SK-N-SH (cell line): ENCODE measurements at regions not wholly inside any gene's neighbourhood (a gene's known extent, or its start where the extent isn't known, plus 50 kb on each side); places are given as distances from the start of the nearest gene placed in this dataset.
"Not testable (repeated sequence)": the region's sequence is repeated elsewhere in the genome, so short reads cannot be mapped to it uniquely, and the experiment has no call there.

Experiments
- CTCF ChIP-seq: fragments of 200-600 bp; sonication (generic); IDR thresholded peaks from 2 replicates; pipeline ENCODE4 v1.6.1; 2017; ENCODE audit warnings: antibody characterized with exemption, mild to moderate bottlenecking, moderate library complexity
- EZH2phosphoT487 ChIP-seq: fragments of 200-600 bp; sonication (generic); IDR thresholded peaks from 2 replicates; pipeline ENCODE4 v1.6.1; 2017; ENCODE audit warnings: low read depth, mixed run types, mild to moderate bottlenecking, antibody characterized with exemption, moderate library complexity, borderline replicate concordance
- IRF3 ChIP-seq: fragments of 150-350 bp; IDR thresholded peaks from 2 replicates; pipeline ENCODE4 v1.6.1; 2016; ENCODE audit warnings: mild to moderate bottlenecking, low read depth, low read length
- JUND ChIP-seq: IDR thresholded peaks from 2 replicates; pipeline ENCODE4 v1.4.0; 2012
- NFIC ChIP-seq: IDR thresholded peaks from 2 replicates; pipeline ENCODE4 v1.4.0; 2012; ENCODE audit warnings: borderline replicate concordance
- RFX5 ChIP-seq: IDR thresholded peaks from 2 replicates; pipeline ENCODE4 v1.6.1; 2012; ENCODE audit warnings: mild to moderate bottlenecking, improper control_type of control experiment, low read length
- TAF1 ChIP-seq: IDR thresholded peaks from 2 replicates; pipeline ENCODE4 v1.6.1; 2012; ENCODE audit warnings: low read depth, mild to moderate bottlenecking, low read length, moderate library complexity, borderline replicate concordance
- TF ChIP-seq, protein P1 (sequence below): IDR thresholded peaks from 2 replicates; pipeline ENCODE4 v1.4.0; 2012; ENCODE audit warnings: low read depth
- TF ChIP-seq, protein P2 (sequence below): IDR thresholded peaks from 2 replicates; pipeline ENCODE4 v1.6.1; 2012; ENCODE audit warnings: mild to moderate bottlenecking, low read depth, low read length, moderate library complexity

DNA sequence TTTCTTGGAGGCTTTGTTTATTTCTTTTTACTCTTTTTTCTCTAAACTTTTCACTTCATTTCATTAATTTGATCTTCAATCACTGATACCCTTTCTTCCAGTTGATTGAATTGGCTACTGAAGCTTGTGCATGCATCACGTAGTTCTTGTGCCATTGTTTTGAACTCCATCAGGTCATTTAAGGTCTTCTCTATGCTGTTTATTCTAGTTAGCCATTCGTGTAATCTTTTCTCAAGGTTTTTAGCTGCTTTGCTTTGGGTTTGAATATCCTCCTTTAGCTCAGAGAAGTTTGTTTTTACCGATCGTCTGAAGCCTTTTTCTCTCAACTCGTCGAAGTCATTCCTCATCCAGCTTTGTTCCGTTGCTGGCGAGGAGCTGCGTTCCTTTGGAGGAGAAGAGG, 189.9 kb downstream of the TTC6 start:
- not testable (repeated sequence) for TF ChIP-seq CTCF, NFIC, JUND, EZH2phosphoT487, TAF1, RFX5, IRF3
- TF ChIP-seq, protein P1, sequence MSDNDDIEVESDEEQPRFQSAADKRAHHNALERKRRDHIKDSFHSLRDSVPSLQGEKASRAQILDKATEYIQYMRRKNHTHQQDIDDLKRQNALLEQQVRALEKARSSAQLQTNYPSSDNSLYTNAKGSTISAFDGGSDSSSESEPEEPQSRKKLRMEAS: not testable (repeated sequence)
- TF ChIP-seq, protein P2, sequence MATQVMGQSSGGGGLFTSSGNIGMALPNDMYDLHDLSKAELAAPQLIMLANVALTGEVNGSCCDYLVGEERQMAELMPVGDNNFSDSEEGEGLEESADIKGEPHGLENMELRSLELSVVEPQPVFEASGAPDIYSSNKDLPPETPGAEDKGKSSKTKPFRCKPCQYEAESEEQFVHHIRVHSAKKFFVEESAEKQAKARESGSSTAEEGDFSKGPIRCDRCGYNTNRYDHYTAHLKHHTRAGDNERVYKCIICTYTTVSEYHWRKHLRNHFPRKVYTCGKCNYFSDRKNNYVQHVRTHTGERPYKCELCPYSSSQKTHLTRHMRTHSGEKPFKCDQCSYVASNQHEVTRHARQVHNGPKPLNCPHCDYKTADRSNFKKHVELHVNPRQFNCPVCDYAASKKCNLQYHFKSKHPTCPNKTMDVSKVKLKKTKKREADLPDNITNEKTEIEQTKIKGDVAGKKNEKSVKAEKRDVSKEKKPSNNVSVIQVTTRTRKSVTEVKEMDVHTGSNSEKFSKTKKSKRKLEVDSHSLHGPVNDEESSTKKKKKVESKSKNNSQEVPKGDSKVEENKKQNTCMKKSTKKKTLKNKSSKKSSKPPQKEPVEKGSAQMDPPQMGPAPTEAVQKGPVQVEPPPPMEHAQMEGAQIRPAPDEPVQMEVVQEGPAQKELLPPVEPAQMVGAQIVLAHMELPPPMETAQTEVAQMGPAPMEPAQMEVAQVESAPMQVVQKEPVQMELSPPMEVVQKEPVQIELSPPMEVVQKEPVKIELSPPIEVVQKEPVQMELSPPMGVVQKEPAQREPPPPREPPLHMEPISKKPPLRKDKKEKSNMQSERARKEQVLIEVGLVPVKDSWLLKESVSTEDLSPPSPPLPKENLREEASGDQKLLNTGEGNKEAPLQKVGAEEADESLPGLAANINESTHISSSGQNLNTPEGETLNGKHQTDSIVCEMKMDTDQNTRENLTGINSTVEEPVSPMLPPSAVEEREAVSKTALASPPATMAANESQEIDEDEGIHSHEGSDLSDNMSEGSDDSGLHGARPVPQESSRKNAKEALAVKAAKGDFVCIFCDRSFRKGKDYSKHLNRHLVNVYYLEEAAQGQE: not testable (repeated sequence)
